IMR-90 (cell line): ENCODE measurements at regions not wholly inside any gene's neighbourhood (a gene's known extent, or its start where the extent isn't known, plus 50 kb on each side); places are given as distances from the start of the nearest gene placed in this dataset.

ENCODE experiments used
- ATAC-seq: fragments of 200-7000 bp; cut with Tn5 transposase; 2 replicates; pipeline ENCODE4 v1.9.1; 2020; ENCODE audit warnings: low read depth, mild to moderate bottlenecking, moderate library complexity
- BruUV-seq: library from RNA; stranded (reverse); fragments of 400-500 nt; replicated peaks from 2 replicates; lab custom pipeline; 2021; lab: Mats Ljungman, UMichigan
- CTCF ChIA-PET: fragments of 300-600 bp; formaldehyde crosslinking; extraction: SDS; loops from one replicate; lab custom pipeline; 2021; ENCODE audit warnings: antibody characterized with exemption; lab: Yijun Ruan, JAX
- POLR2A ChIA-PET: fragments of 300-600 bp; sonication (Branson Sonifier 250); formaldehyde crosslinking; loops from one replicate; lab custom pipeline; 2022; ENCODE audit warnings: antibody characterized with exemption; ENCODE audit not compliant: unreplicated experiment; lab: Charles Lee
- DNase-seq: peaks from one replicate; pipeline ENCODE4 v3.0.0; 2013
- H2AFZ ChIP-seq: replicated peaks from 2 replicates; pipeline ENCODE3; 2013; ENCODE audit warnings: low read length, mild to moderate bottlenecking; ENCODE audit not compliant: poor library complexity
- H2AK5ac ChIP-seq: 2 replicates; pipeline ENCODE4 v1.6.1; 2013; ENCODE audit warnings: low read depth, low read length, inconsistent platforms
- H2AK9ac ChIP-seq: replicated peaks from 2 replicates; pipeline ENCODE3; 2013; ENCODE audit warnings: mild to moderate bottlenecking, low read depth, low read length, moderate library complexity; ENCODE audit not compliant: poor library complexity
- H2BK120ac ChIP-seq: 2 replicates; pipeline ENCODE4 v1.6.1; 2013; ENCODE audit warnings: low read depth, low read length, inconsistent platforms
- H2BK15ac ChIP-seq: 3 replicates; pipeline ENCODE4 v1.6.1; 2013; ENCODE audit warnings: low read depth, low read length, inconsistent platforms
- H2BK20ac ChIP-seq: 2 replicates; pipeline ENCODE4 v1.6.1; 2013; ENCODE audit warnings: low read depth, mild to moderate bottlenecking, inconsistent platforms, low read length, moderate library complexity
- H2BK5ac ChIP-seq: 2 replicates; pipeline ENCODE4 v1.6.1; 2013; ENCODE audit warnings: mild to moderate bottlenecking, low read depth, low read length, inconsistent platforms; ENCODE audit not compliant: poor library complexity, severe bottlenecking
- H3K14ac ChIP-seq: replicated peaks from 2 replicates; pipeline ENCODE4 v1.6.1; 2013; ENCODE audit warnings: low read depth, low read length, inconsistent platforms
- H3K18ac ChIP-seq: 2 replicates; pipeline ENCODE4 v1.6.1; 2013; ENCODE audit warnings: low read depth, low read length, control low read depth
- H3K23ac ChIP-seq: 2 replicates; pipeline ENCODE4 v1.6.1; 2013; ENCODE audit warnings: low read depth, low read length, inconsistent platforms
- H3K27ac ChIP-seq: 2 replicates; pipeline ENCODE4 v1.5.1; 2013; ENCODE audit warnings: mild to moderate bottlenecking, control low read depth, low read length; ENCODE audit not compliant: insufficient read depth
- H3K27me3 ChIP-seq: 2 replicates; pipeline ENCODE4 v1.6.1; 2013; ENCODE audit warnings: low read length; ENCODE audit not compliant: control insufficient read depth, insufficient read depth
- H3K36me3 ChIP-seq: 2 replicates; pipeline ENCODE4 v1.6.1; 2013; ENCODE audit warnings: low read length, mixed read lengths; ENCODE audit not compliant: control insufficient read depth, insufficient read depth
- H3K4ac ChIP-seq: 2 replicates; pipeline ENCODE4 v1.6.1; 2013; ENCODE audit warnings: low read depth, low read length, inconsistent platforms
- H3K4me1 ChIP-seq: 2 replicates; pipeline ENCODE4 v1.6.1; 2013; ENCODE audit warnings: low read length, mixed read lengths; ENCODE audit not compliant: control insufficient read depth, insufficient read depth
- H3K4me2 ChIP-seq: 2 replicates; pipeline ENCODE4 v1.6.1; 2013; ENCODE audit warnings: low read depth, mild to moderate bottlenecking, control low read depth, low read length, moderate library complexity
- H3K4me3 ChIP-seq: 2 replicates; pipeline ENCODE4 v1.5.1; 2013; ENCODE audit warnings: low read depth, mild to moderate bottlenecking, control low read depth, low read length, moderate library complexity; ENCODE audit not compliant: insufficient read depth
- H3K56ac ChIP-seq: 2 replicates; pipeline ENCODE4 v1.6.1; 2013; ENCODE audit warnings: low read length, inconsistent platforms; ENCODE audit not compliant: insufficient read depth; ENCODE audit errors: extremely low read depth
- H3K79me1 ChIP-seq, 2 experiments: 2 replicates each; pipeline ENCODE4 v1.6.1; 2013; ENCODE audit warnings: low read length in 2 of 2, inconsistent platforms in 1 of 2, low read depth in 1 of 2
- H3K9ac ChIP-seq: 2 replicates; pipeline ENCODE4 v1.6.1; 2013; ENCODE audit warnings: low read depth, low read length, control low read depth
- H3K9me1 ChIP-seq: 2 replicates; pipeline ENCODE4 v1.6.1; 2013; ENCODE audit warnings: low read length, inconsistent platforms; ENCODE audit not compliant: insufficient read depth
- H3K9me3 ChIP-seq: 2 replicates; pipeline ENCODE4 v1.6.1; 2013; ENCODE audit warnings: low read length; ENCODE audit not compliant: control insufficient read depth, insufficient read depth
- H4K20me1 ChIP-seq: 2 replicates; pipeline ENCODE4 v1.6.1; 2013; ENCODE audit warnings: low read length, inconsistent platforms; ENCODE audit not compliant: insufficient read depth
- H4K5ac ChIP-seq: 2 replicates; pipeline ENCODE4 v1.6.1; 2013; ENCODE audit warnings: mild to moderate bottlenecking, low read depth, low read length, control low read depth
- H4K8ac ChIP-seq, 2 experiments: 2 replicates each; pipeline ENCODE4 v1.6.1; 2013; ENCODE audit warnings: low read depth in 2 of 2, low read length in 2 of 2, control low read depth in 1 of 2, inconsistent platforms in 1 of 2
- H4K91ac ChIP-seq: 2 replicates; pipeline ENCODE4 v1.6.1; 2013; ENCODE audit warnings: low read depth, low read length, inconsistent platforms; ENCODE audit not compliant: insufficient read depth
- MXI1 ChIP-seq: IDR thresholded peaks from 2 replicates; pipeline ENCODE4 v1.6.1; 2012; ENCODE audit warnings: low read depth, mild to moderate bottlenecking, low read length, moderate library complexity, borderline replicate concordance
- USF2 ChIP-seq: fragments of 150-350 bp; IDR thresholded peaks from 2 replicates; pipeline ENCODE4 v1.6.1; 2017; ENCODE audit warnings: mild to moderate bottlenecking, antibody characterized with exemption, low read length, low read depth
- WGBS, 2 experiments: methylation state at CpG; one replicate each; pipeline versions ENCODE4 v1.1.5 to v1.1.7; 2013; ENCODE audit warnings: missing lambda C conversion rate in 2 of 2; ENCODE audit not compliant: insufficient read length in 1 of 2; ENCODE audit errors: extremely low coverage in 2 of 2; 5-methylcytosine and 5-hydroxymethylcytosine counted together
- dilution Hi-C: fragments of 300-500 bp; cut with HindIII; formaldehyde crosslinking; loops from one replicate; pipeline ENCODE4 v1.14.3; 2018; ENCODE audit warnings: low sequenced_read_pairs; ENCODE audit not compliant: unreplicated experiment
- in situ Hi-C: fragments of 300-500 bp; cut with MboI; formaldehyde crosslinking; loops from 3 replicates; pipeline ENCODE4 v1.14.3; 2019; ENCODE audit warnings: low sequenced_read_pairs, inconsistent platforms, mixed read lengths
- intact Hi-C: fragments of 100-400 bp; cut with micrococcal nuclease; formaldehyde crosslinking; loops from 2 replicates; pipeline ENCODE4 v1.10.0; 2022

DNA sequence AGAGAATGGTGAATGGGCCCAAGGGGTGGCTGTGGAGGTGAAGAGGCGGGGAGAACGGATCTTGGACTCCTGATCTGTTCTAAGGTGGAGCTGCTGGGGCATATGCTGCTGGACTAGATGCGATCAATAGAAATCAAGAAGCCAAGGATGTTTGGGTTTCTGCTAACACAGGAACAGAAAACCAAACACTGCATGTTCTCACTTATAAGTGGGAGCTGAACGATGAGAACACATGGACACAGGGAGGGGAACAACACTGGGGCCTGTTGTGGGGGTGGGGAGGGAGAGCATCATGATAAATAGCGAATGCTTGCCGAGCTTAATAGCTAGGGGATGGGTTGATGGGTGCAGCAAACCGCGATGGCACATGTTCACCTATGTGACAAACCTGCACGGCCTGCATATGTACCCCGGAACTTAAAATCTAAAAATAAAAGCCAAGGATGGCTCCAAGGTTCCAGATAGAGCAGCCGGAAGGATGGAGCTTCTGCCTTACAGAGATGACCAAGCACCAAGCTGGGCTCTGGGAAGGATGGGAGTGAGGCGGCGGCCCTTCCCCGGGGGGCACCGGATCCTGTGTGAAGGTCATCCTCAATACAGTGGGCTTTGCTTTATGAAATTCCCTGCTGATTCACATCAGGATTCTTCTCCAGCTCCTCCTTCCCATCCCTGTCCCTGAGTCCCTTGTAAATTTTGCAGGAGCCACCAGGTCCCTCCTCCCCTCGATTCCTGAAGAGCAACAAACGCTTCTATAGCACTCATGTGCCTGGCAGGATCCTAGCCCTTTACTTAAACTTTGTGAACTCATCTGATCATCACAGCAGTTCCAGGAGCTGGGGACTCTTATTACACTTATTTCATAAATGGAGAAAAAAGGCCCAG is 109.2 kb upstream of the PTPN1 start:
- no peak overlapping the region for H2BK5ac ChIP-seq
- 80% methylated on average over 1 of the region's 17 CpGs; no CpG with 5 or more reads in 1 of the 2 experiments for WGBS, 2 experiments
- dilution Hi-C loops: no loop called here
- no peaks in the 10 kb centered on the region for H3K9me3 ChIP-seq
- peak overlapping the region; percentile 32 for H2AFZ ChIP-seq
- 0 out of 2 replicates have a peak overlapping the region, but pooled peaks have one; percentile 37 for H3K14ac ChIP-seq
- H4K5ac ChIP-seq: no peak overlapping the region
- peak overlapping the region; percentile 34; the same call in 1 of the 2 replicates for H4K91ac ChIP-seq
- DNase-seq (no peak), ATAC-seq (no peak)
- ChIA-PET CTCF (interaction anchor here (0.5 kb wide), 1 partner anchor 22 kb away, joined by 4 read pairs; no protein-coding TSS in a partner anchor), POLR2A (no interaction called here)
- H2AK5ac ChIP-seq: peak overlapping the region; percentile 60; the same call in 1 of the 2 replicates
- 0 out of 3 replicates have a peak overlapping the region, but pooled peaks have one; percentile 14 for H2BK15ac ChIP-seq
- no peak overlapping the region for H3K56ac ChIP-seq
- H3K4me2 ChIP-seq: no peak overlapping the region
- H3K79me1 ChIP-seq: no peaks in the 10 kb centered on the region
- no peak overlapping the region for H3K18ac ChIP-seq
- H3K9me1 ChIP-seq: peaks cover 7% of the 10 kb centered on the region; the same call in 1 of the 2 replicates
- peaks cover 13% of the 10 kb centered on the region for H3K27me3 ChIP-seq
- H2AK9ac ChIP-seq: peak overlapping the region; percentile 16
- H3K27ac ChIP-seq: no peak overlapping the region
- in situ Hi-C loops: no loop called here
- no peak overlapping the region for H3K4me3 ChIP-seq
- no peak overlapping the region for H3K9ac ChIP-seq
- H4K20me1 ChIP-seq: no peaks in the 10 kb centered on the region
- no peaks in the 10 kb centered on the region for H3K36me3 ChIP-seq
- intact Hi-C loops: loop anchor here (5.0 kb wide), 1 partner anchor 61 kb away; no protein-coding TSS in a partner anchor
- BruUV-seq: no TSS peak
- H3K23ac ChIP-seq: no peak overlapping the region
- H2BK120ac ChIP-seq: peak overlapping the region; percentile 58; the same call in 1 of the 2 replicates
- H3K4me1 ChIP-seq: peaks cover 24% of the 10 kb centered on the region
- H4K8ac ChIP-seq: peak overlapping the region in 1 of 2 experiments; percentile 18; a peak in 1 of 4 replicates
- H2BK20ac ChIP-seq: peak overlapping the region; percentile 71; the same call in 1 of the 2 replicates
- peak overlapping the region; percentile 36 for H3K4ac ChIP-seq
- TF ChIP-seq MXI1 (no peak), USF2 (no peak)
